ENCODE measurements at regions not wholly inside any gene's neighbourhood (a gene's known extent, or its start where the extent isn't known, plus 50 kb on each side); places are given as distances from the start of the nearest gene placed in this dataset.

GRCh38 chr9:731474-731873 is 110.0 kb upstream of the DMRT1 start:
- H3K4me3 ChIP-seq: no peak overlapping the region
- H3K9ac ChIP-seq (ENCODE audit: low read depth in 2 of 2, low read length in 2 of 2): no peak overlapping the region
- no peak for DNase-seq
- intact Hi-C loops (cut with DNase I): no loop called here
- no peaks in the 10 kb centered on the region for H3K27me3 ChIP-seq
- H3K9me3 ChIP-seq: no peaks in the 10 kb centered on the region
- no peaks in the 10 kb centered on the region for H3K4me1 ChIP-seq
- no peak for TF ChIP-seq CTCF (IDR thresholded peaks at IDR 0.05)
- no peak overlapping the region for H3K27ac ChIP-seq
- H3K36me3 ChIP-seq: no peaks in the 10 kb centered on the region

- no peaks in the 10 kb centered on the region for H3K27me3 ChIP-seq
- DNase-seq: no peak
- no peaks in the 10 kb centered on the region for H3K36me3 ChIP-seq
- no peaks in the 10 kb centered on the region for H3K9me3 ChIP-seq
- no peak overlapping the region for H3K27ac ChIP-seq
- no peak for TF ChIP-seq CTCF (IDR thresholded peaks at IDR 0.05)
- no peak overlapping the region for H3K4me3 ChIP-seq
- H3K9ac ChIP-seq (ENCODE audit: low read depth in 2 of 2, low read length in 2 of 2): no peak overlapping the region
- H3K4me1 ChIP-seq: no peaks in the 10 kb centered on the region
- intact Hi-C loops (cut with DNase I): no loop called here
Observed at GRCh38 chr9:734831-735511, 106.5 kb upstream of the DMRT1 start.

GRCh38 chr9:737400-738120 is 103.9 kb upstream of the DMRT1 start:
- no peaks in the 10 kb centered on the region for H3K4me1 ChIP-seq
- intact Hi-C loops (cut with DNase I): no loop called here
- H3K9me3 ChIP-seq: no peaks in the 10 kb centered on the region
- DNase-seq: no peak
- H3K9ac ChIP-seq (ENCODE audit: low read depth in 2 of 2, low read length in 2 of 2): no peak overlapping the region
- H3K4me3 ChIP-seq: no peak overlapping the region
- TF ChIP-seq CTCF (IDR thresholded peaks at IDR 0.05): no peak
- H3K27ac ChIP-seq: peak overlapping the region; percentile 55
- H3K36me3 ChIP-seq: no peaks in the 10 kb centered on the region
- H3K27me3 ChIP-seq: no peaks in the 10 kb centered on the region

GRCh38 chr9:738209-738915 is 103.1 kb upstream of the DMRT1 start:
- Histone ChIP-seq H3K27me3 (no peaks in the 10 kb centered on the region), H3K9me3 (no peaks in the 10 kb centered on the region), H3K27ac (peak overlapping the region; percentile 55), H3K4me3 (no peak overlapping the region), H3K36me3 (no peaks in the 10 kb centered on the region), H3K4me1 (no peaks in the 10 kb centered on the region), H3K9ac (ENCODE audit: low read depth in 2 of 2, low read length in 2 of 2) (no peak overlapping the region)
- no peak for DNase-seq
- TF ChIP-seq CTCF (IDR thresholded peaks at IDR 0.05): no peak
- intact Hi-C loops (cut with DNase I): no loop called here

- H3K27me3 ChIP-seq: no peaks in the 10 kb centered on the region
- no peaks in the 10 kb centered on the region for H3K36me3 ChIP-seq
- H3K9me3 ChIP-seq: no peaks in the 10 kb centered on the region
- no peak overlapping the region for H3K4me3 ChIP-seq
- no peaks in the 10 kb centered on the region for H3K4me1 ChIP-seq
- no peak overlapping the region for H3K27ac ChIP-seq
- intact Hi-C loops (cut with DNase I): no loop called here
- no peak for TF ChIP-seq CTCF (IDR thresholded peaks at IDR 0.05)
- DNase-seq: no peak
- H3K9ac ChIP-seq (ENCODE audit: low read depth in 2 of 2, low read length in 2 of 2): no peak overlapping the region
Observed at GRCh38 chr9:739362-739761, 102.1 kb upstream of the DMRT1 start.

Measured in colonic mucosa (tissue), 4 donors.